Astrocyte (in vitro differentiated cells and primary cell): ENCODE measurements at regions not wholly inside any gene's neighbourhood (a gene's known extent, or its start where the extent isn't known, plus 50 kb on each side); places are given as distances from the start of the nearest gene placed in this dataset.
"Not testable (repeated sequence)": the region's sequence is repeated elsewhere in the genome, so short reads cannot be mapped to it uniquely, and the experiment has no call there.

Experiments
- DNase-seq: peaks from one replicate; pipeline ENCODE4 v3.0.0-alpha.2; 2010; ENCODE audit warnings: low read depth
- FAIRE-seq: peaks from 2 replicates; lab custom pipeline; 2011; peaks lifted over from hg19 to GRCh38; lab: Jason Lieb, UNC
- H2AFZ ChIP-seq: 2 replicates; pipeline ENCODE4 v1.6.0; 2012; ENCODE audit warnings: low read depth, low read length, inconsistent platforms
- H3K27ac ChIP-seq: 2 replicates; pipeline ENCODE4 v1.5.1; 2011; ENCODE audit warnings: low read depth, low read length, inconsistent platforms
- H3K27me3 ChIP-seq: 2 replicates; pipeline ENCODE4 v1.6.0; 2011; ENCODE audit warnings: low read length, inconsistent platforms; ENCODE audit not compliant: insufficient read depth
- H3K36me3 ChIP-seq: 2 replicates; pipeline ENCODE4 v1.5.1; 2011; ENCODE audit warnings: low read length, inconsistent platforms; ENCODE audit not compliant: insufficient read depth
- H3K4me1 ChIP-seq: 2 replicates; pipeline ENCODE4 v1.5.1; 2011; ENCODE audit warnings: low read length, inconsistent platforms; ENCODE audit not compliant: insufficient read depth
- H3K4me2 ChIP-seq: 2 replicates; pipeline ENCODE4 v1.6.0; 2012; ENCODE audit warnings: low read length, inconsistent platforms
- H3K4me3 ChIP-seq: 2 replicates; pipeline ENCODE4 v1.5.1; 2011; ENCODE audit warnings: low read depth, mild to moderate bottlenecking, low read length, inconsistent platforms; ENCODE audit not compliant: insufficient read depth
- H3K79me2 ChIP-seq: 2 replicates; pipeline ENCODE4 v1.6.0; 2012; ENCODE audit warnings: mild to moderate bottlenecking, low read length, inconsistent platforms; ENCODE audit not compliant: insufficient read depth
- H3K9ac ChIP-seq: 2 replicates; pipeline ENCODE4 v1.6.0; 2012; ENCODE audit warnings: mild to moderate bottlenecking, low read length, inconsistent platforms
- H3K9me3 ChIP-seq: 2 replicates; pipeline ENCODE4 v1.5.1; 2012; ENCODE audit warnings: low read depth, mild to moderate bottlenecking, low read length, inconsistent platforms; ENCODE audit not compliant: insufficient read depth
- H4K20me1 ChIP-seq: 2 replicates; pipeline ENCODE4 v1.6.0; 2012; ENCODE audit warnings: low read length, inconsistent platforms; ENCODE audit not compliant: insufficient read depth
- H3K27ac Mint-ChIP-seq: one replicate; pipeline ENCODE4 v1.8.0; 2021; ENCODE audit warnings: mild to moderate bottlenecking, mixed read lengths; ENCODE audit not compliant: unreplicated experiment
- H3K27me3 Mint-ChIP-seq: one replicate; pipeline ENCODE4 v1.8.0; 2021; ENCODE audit warnings: low read depth, mixed read lengths; ENCODE audit not compliant: unreplicated experiment
- H3K36me3 Mint-ChIP-seq: one replicate; pipeline ENCODE4 v1.8.0; 2021; ENCODE audit warnings: low read depth, mixed read lengths; ENCODE audit not compliant: unreplicated experiment
- H3K4me1 Mint-ChIP-seq: one replicate; pipeline ENCODE4 v1.8.0; 2021; ENCODE audit warnings: low read depth, mixed read lengths; ENCODE audit not compliant: unreplicated experiment
- H3K4me3 Mint-ChIP-seq: one replicate; pipeline ENCODE4 v1.8.0; 2021; ENCODE audit warnings: mild to moderate bottlenecking, moderate library complexity, mixed read lengths; ENCODE audit not compliant: unreplicated experiment
- H3K9me3 Mint-ChIP-seq: one replicate; pipeline ENCODE4 v1.8.0; 2021; ENCODE audit warnings: mild to moderate bottlenecking, mixed read lengths; ENCODE audit not compliant: unreplicated experiment
- EZH2 ChIP-seq: IDR thresholded peaks from 2 replicates; pipeline ENCODE4 v1.6.1; 2012; ENCODE audit warnings: mild to moderate bottlenecking, low read length, inconsistent platforms; ENCODE audit not compliant: insufficient read depth
- TF ChIP-seq, protein P1 (sequence below): IDR thresholded peaks from 2 replicates; pipeline ENCODE4 v1.5.1; 2011; ENCODE audit warnings: low read depth, mild to moderate bottlenecking, inconsistent platforms, low read length, moderate library complexity; ENCODE audit not compliant: insufficient read depth

GRCh38 chr11:97000481-97000880 is 610.7 kb downstream of the JRKL start:
- Mint-ChIP-seq H3K36me3 (no peaks in the 10 kb centered on the region), H3K27me3 (no peaks in the 10 kb centered on the region), H3K4me1 (peaks cover 2% of the 10 kb centered on the region), H3K9me3 (no peaks in the 10 kb centered on the region), H3K27ac (no peak overlapping the region), H3K4me3 (no peak overlapping the region)
- no peaks in the 10 kb centered on the region for H3K9me3 ChIP-seq
- no peak overlapping the region for H2AFZ ChIP-seq
- no peaks in the 10 kb centered on the region for H3K27me3 ChIP-seq
- no peaks in the 10 kb centered on the region for H4K20me1 ChIP-seq
- no peak for FAIRE-seq
- no peaks in the 10 kb centered on the region for H3K4me1 ChIP-seq
- H3K27ac ChIP-seq, result no peak overlapping the region
- no peaks in the 10 kb centered on the region for H3K79me2 ChIP-seq
- no peak overlapping the region for H3K9ac ChIP-seq
- no peak for DNase-seq
- no peak overlapping the region for H3K4me3 ChIP-seq
- no peak overlapping the region for H3K4me2 ChIP-seq
- TF ChIP-seq EZH2, result no peak
- TF ChIP-seq, protein P1, sequence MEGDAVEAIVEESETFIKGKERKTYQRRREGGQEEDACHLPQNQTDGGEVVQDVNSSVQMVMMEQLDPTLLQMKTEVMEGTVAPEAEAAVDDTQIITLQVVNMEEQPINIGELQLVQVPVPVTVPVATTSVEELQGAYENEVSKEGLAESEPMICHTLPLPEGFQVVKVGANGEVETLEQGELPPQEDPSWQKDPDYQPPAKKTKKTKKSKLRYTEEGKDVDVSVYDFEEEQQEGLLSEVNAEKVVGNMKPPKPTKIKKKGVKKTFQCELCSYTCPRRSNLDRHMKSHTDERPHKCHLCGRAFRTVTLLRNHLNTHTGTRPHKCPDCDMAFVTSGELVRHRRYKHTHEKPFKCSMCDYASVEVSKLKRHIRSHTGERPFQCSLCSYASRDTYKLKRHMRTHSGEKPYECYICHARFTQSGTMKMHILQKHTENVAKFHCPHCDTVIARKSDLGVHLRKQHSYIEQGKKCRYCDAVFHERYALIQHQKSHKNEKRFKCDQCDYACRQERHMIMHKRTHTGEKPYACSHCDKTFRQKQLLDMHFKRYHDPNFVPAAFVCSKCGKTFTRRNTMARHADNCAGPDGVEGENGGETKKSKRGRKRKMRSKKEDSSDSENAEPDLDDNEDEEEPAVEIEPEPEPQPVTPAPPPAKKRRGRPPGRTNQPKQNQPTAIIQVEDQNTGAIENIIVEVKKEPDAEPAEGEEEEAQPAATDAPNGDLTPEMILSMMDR, result no peak
- H3K36me3 ChIP-seq, result no peaks in the 10 kb centered on the region

DNA sequence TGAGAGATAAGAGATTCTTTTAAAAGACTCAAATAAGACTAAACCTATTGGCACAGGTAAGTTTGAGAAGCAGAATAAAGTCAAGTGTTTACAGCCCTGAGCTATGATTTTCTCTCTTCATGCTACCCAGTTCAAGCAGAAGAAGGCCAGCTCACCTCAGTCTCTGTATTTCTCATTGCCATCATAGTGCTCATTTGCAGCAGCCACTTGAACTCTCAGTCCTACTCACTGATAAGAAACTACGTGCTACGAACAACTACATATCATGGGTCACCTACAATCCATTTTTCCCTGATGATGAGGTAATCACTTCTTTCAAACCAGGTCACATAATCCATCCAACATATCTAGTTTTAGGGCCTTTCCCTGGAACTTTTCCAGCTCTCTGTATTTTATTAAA is 617.5 kb downstream of the JRKL start:
- DNase-seq (no peak), FAIRE-seq (no peak)
- no peaks in the 10 kb centered on the region for H3K27me3 ChIP-seq
- H3K36me3 ChIP-seq, result no peaks in the 10 kb centered on the region
- no peak for TF ChIP-seq EZH2
- TF ChIP-seq, protein P1, result no peak
- no peaks in the 10 kb centered on the region for H3K4me1 ChIP-seq
- no peaks in the 10 kb centered on the region for H3K79me2 ChIP-seq
- H3K9me3 ChIP-seq, result peaks cover 2% of the 10 kb centered on the region
- no peaks in the 10 kb centered on the region for H3K27me3 Mint-ChIP-seq
- H3K4me3 Mint-ChIP-seq, result no peak overlapping the region
- no peak overlapping the region for H3K4me2 ChIP-seq
- H3K36me3 Mint-ChIP-seq, result no peaks in the 10 kb centered on the region
- H3K27ac ChIP-seq, result no peak overlapping the region
- H3K9ac ChIP-seq, result no peak overlapping the region
- H3K4me1 Mint-ChIP-seq, result no peaks in the 10 kb centered on the region
- H2AFZ ChIP-seq, result no peak overlapping the region
- no peaks in the 10 kb centered on the region for H3K9me3 Mint-ChIP-seq
- no peak overlapping the region for H3K4me3 ChIP-seq
- no peaks in the 10 kb centered on the region for H4K20me1 ChIP-seq
- H3K27ac Mint-ChIP-seq, result no peak overlapping the region

GRCh38 chr11:97009613-97010012 is 619.8 kb downstream of the JRKL start:
- Histone ChIP-seq H3K4me1 (no peaks in the 10 kb centered on the region), H4K20me1 (no peaks in the 10 kb centered on the region), H3K4me3 (no peak overlapping the region), H3K9ac (no peak overlapping the region), H3K27me3 (no peaks in the 10 kb centered on the region), H2AFZ (no peak overlapping the region), H3K4me2 (no peak overlapping the region), H3K27ac (no peak overlapping the region), H3K9me3 (peaks cover 2% of the 10 kb centered on the region), H3K36me3 (no peaks in the 10 kb centered on the region), H3K79me2 (no peaks in the 10 kb centered on the region)
- H3K27ac Mint-ChIP-seq, result no peak overlapping the region
- no peaks in the 10 kb centered on the region for H3K27me3 Mint-ChIP-seq
- no peak for TF ChIP-seq EZH2
- TF ChIP-seq, protein P1, result no peak
- no peaks in the 10 kb centered on the region for H3K9me3 Mint-ChIP-seq
- H3K4me1 Mint-ChIP-seq, result no peaks in the 10 kb centered on the region
- no peak overlapping the region for H3K4me3 Mint-ChIP-seq
- FAIRE-seq (no peak), DNase-seq (no peak)
- no peaks in the 10 kb centered on the region for H3K36me3 Mint-ChIP-seq

DNA sequence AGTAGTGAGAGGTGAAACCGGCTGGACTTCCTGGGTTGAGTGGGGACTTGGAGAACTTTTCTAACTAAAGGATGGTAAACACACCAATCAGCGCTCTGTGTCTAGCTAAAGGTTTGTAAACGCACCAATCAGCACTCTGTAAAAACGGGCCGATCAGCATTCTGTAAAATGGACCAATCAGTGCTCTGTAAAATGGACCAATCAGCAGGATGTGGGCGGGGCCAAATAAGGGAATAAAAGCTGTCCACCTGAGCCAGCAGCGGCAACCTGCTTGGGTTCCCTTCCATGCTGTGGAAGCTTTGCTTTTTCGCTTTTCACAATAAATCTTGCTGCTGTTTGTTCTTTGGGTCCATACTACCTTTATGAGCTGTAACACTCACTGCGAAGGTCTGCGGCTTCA is 621.2 kb downstream of the JRKL start:
- not testable (repeated sequence) for H3K9me3 ChIP-seq, H3K9me3 Mint-ChIP-seq, H3K36me3 Mint-ChIP-seq, H3K4me3 Mint-ChIP-seq, H3K27me3 ChIP-seq, H2AFZ ChIP-seq, FAIRE-seq, H4K20me1 ChIP-seq, DNase-seq, H3K36me3 ChIP-seq, H3K9ac ChIP-seq, H3K4me1 ChIP-seq, H3K27me3 Mint-ChIP-seq, H3K27ac ChIP-seq, H3K27ac Mint-ChIP-seq, H3K79me2 ChIP-seq, H3K4me3 ChIP-seq, H3K4me2 ChIP-seq, H3K4me1 Mint-ChIP-seq
